ENCODE measurements at regions not wholly inside any gene's neighbourhood (a gene's known extent, or its start where the extent isn't known, plus 50 kb on each side); places are given as distances from the start of the nearest gene placed in this dataset.

- Histone ChIP-seq H3K36me3 (ENCODE audit: low read depth, missing control alignments) (no peaks in the 10 kb centered on the region), H3K27me3 (no peaks in the 10 kb centered on the region), H3K9me3 (no peaks in the 10 kb centered on the region), H3K27ac (no peak overlapping the region), H3K4me3 (no peak overlapping the region), H3K4me1 (no peaks in the 10 kb centered on the region)
- no peak for TF ChIP-seq CTCF (IDR thresholded peaks at IDR 0.05)
- TF ChIP-seq POLR2A (IDR thresholded peaks at IDR 0.05) = no peak
- 72 to 80% methylated on average over 4 of the region's 4 CpGs for WGBS, 2 donors
- intact Hi-C loops (cut with DNase I; ENCODE audit: low total_unique reads) = no loop called here
- no peak for DNase-seq
Measured at GRCh38 chr18:77397617-77398016, 148.0 kb downstream of the GALR1 start.

- TF ChIP-seq CTCF (IDR thresholded peaks at IDR 0.05) = no peak
- Histone ChIP-seq H3K4me3 (no peak overlapping the region), H3K4me1 (no peaks in the 10 kb centered on the region), H3K27me3 (no peaks in the 10 kb centered on the region), H3K9me3 (no peaks in the 10 kb centered on the region), H3K27ac (no peak overlapping the region), H3K36me3 (ENCODE audit: low read depth, missing control alignments) (no peaks in the 10 kb centered on the region)
- WGBS, 2 donors = 89 to 90% methylated on average over 5 of the region's 5 CpGs
- intact Hi-C loops (cut with DNase I; ENCODE audit: low total_unique reads) = no loop called here
- DNase-seq = no peak
Measured at GRCh38 chr18:77400561-77400960, 150.9 kb downstream of the GALR1 start.

GRCh38 chr18:77401173-77401572 lies 151.5 kb downstream of the GALR1 start:
- TF ChIP-seq POLR2A (IDR thresholded peaks at IDR 0.05) (no peak), CTCF (IDR thresholded peaks at IDR 0.05) (no peak)
- no peaks in the 10 kb centered on the region for H3K9me3 ChIP-seq
- H3K4me3 ChIP-seq = no peak overlapping the region
- H3K4me1 ChIP-seq = no peaks in the 10 kb centered on the region
- no peaks in the 10 kb centered on the region for H3K27me3 ChIP-seq
- no peak for DNase-seq
- intact Hi-C loops (cut with DNase I; ENCODE audit: low total_unique reads) = no loop called here
- H3K27ac ChIP-seq = no peak overlapping the region
- no peaks in the 10 kb centered on the region for H3K36me3 ChIP-seq (ENCODE audit: low read depth, missing control alignments)
- WGBS, 2 donors = 88 to 90% methylated on average over 9 of the region's 9 CpGs

- DNase-seq = no peak
- Histone ChIP-seq H3K4me1 (no peaks in the 10 kb centered on the region), H3K36me3 (ENCODE audit: low read depth, missing control alignments) (no peaks in the 10 kb centered on the region), H3K27me3 (no peaks in the 10 kb centered on the region), H3K9me3 (no peaks in the 10 kb centered on the region), H3K27ac (no peak overlapping the region), H3K4me3 (no peak overlapping the region)
- no peak for TF ChIP-seq POLR2A (IDR thresholded peaks at IDR 0.05)
- intact Hi-C loops (cut with DNase I; ENCODE audit: low total_unique reads) = no loop called here
- WGBS, 2 donors = 76 to 78% methylated on average over 10 to 14 of the region's 14 CpGs
Measured at GRCh38 chr18:77403969-77404535, 154.4 kb downstream of the GALR1 start.

- intact Hi-C loops (cut with DNase I; ENCODE audit: low total_unique reads) = no loop called here
- no peaks in the 10 kb centered on the region for H3K36me3 ChIP-seq (ENCODE audit: low read depth, missing control alignments)
- H3K4me1 ChIP-seq = no peaks in the 10 kb centered on the region
- no peak overlapping the region for H3K27ac ChIP-seq
- WGBS, 2 donors = 72 to 73% methylated on average over 11 of the region's 11 CpGs
- no peak overlapping the region for H3K4me3 ChIP-seq
- TF ChIP-seq POLR2A (IDR thresholded peaks at IDR 0.05) (no peak), CTCF (IDR thresholded peaks at IDR 0.05) (no peak)
- H3K27me3 ChIP-seq = no peaks in the 10 kb centered on the region
- H3K9me3 ChIP-seq = no peaks in the 10 kb centered on the region
- DNase-seq = no peak
Measured at GRCh38 chr18:77405096-77405495, 155.4 kb downstream of the GALR1 start.
